ENCODE measurements at regions not wholly inside any gene's neighbourhood (a gene's known extent, or its start where the extent isn't known, plus 50 kb on each side); places are given as distances from the start of the nearest gene placed in this dataset.

GRCh38 chr12:128178565-128178964 lies 88.4 kb upstream of the TMEM132C start:
- Histone ChIP-seq H2AFZ (ENCODE audit: low read length) (no peak overlapping the region), H3K4me1 (ENCODE audit: insufficient read depth, low read length) (no peaks in the 10 kb centered on the region), H3K4me2 (ENCODE audit: insufficient read depth, low read length) (no peak overlapping the region), H3K4me3 (ENCODE audit: insufficient read depth, low read length) (no peak overlapping the region), H3K36me3 (ENCODE audit: insufficient read depth, low read length) (no peaks in the 10 kb centered on the region), H3K9me3 (ENCODE audit: low read depth, low read length) (peaks cover 4% of the 10 kb centered on the region), H3K27ac (ENCODE audit: low read depth, low read length) (no peak overlapping the region), H3K79me2 (ENCODE audit: insufficient read depth, low read length) (no peaks in the 10 kb centered on the region), H3K27me3 (ENCODE audit: insufficient read depth, low read length) (no peaks in the 10 kb centered on the region), H4K20me1 (ENCODE audit: insufficient read depth, low read length) (no peaks in the 10 kb centered on the region)
- TF ChIP-seq, protein P1, sequence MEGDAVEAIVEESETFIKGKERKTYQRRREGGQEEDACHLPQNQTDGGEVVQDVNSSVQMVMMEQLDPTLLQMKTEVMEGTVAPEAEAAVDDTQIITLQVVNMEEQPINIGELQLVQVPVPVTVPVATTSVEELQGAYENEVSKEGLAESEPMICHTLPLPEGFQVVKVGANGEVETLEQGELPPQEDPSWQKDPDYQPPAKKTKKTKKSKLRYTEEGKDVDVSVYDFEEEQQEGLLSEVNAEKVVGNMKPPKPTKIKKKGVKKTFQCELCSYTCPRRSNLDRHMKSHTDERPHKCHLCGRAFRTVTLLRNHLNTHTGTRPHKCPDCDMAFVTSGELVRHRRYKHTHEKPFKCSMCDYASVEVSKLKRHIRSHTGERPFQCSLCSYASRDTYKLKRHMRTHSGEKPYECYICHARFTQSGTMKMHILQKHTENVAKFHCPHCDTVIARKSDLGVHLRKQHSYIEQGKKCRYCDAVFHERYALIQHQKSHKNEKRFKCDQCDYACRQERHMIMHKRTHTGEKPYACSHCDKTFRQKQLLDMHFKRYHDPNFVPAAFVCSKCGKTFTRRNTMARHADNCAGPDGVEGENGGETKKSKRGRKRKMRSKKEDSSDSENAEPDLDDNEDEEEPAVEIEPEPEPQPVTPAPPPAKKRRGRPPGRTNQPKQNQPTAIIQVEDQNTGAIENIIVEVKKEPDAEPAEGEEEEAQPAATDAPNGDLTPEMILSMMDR (IDR thresholded peaks at IDR 0.05; ENCODE audit: extremely low read depth, low read depth, low read length): no peak
- no peak for DNase-seq (ENCODE audit: insufficient read length, low spot score, missing footprints)

DNA sequence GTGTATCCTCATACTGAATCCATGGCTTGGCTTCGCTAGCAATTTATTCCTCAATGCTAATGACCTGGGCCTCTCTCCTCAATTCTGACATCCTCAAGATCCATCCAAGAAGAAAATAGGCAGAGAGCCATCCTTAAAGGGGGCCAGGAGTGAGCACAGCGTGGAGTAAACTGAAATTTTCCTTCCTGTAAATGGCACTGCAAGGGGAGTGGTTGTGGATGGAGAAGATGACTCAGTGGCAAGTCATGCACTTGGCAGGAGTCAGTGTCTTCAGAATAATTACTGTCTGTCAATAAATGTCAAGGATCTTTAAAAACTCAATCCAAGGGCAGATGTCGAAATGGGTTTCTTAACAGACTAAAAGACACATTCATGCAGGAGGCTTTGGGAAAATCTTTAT lies 88.0 kb upstream of the TMEM132C start:
- no peak overlapping the region for H2AFZ ChIP-seq (ENCODE audit: low read length)
- TF ChIP-seq, protein P1 (IDR thresholded peaks at IDR 0.05; ENCODE audit: extremely low read depth, low read depth, low read length): no peak
- no peaks in the 10 kb centered on the region for H3K27me3 ChIP-seq (ENCODE audit: insufficient read depth, low read length)
- H4K20me1 ChIP-seq (ENCODE audit: insufficient read depth, low read length): no peaks in the 10 kb centered on the region
- no peaks in the 10 kb centered on the region for H3K79me2 ChIP-seq (ENCODE audit: insufficient read depth, low read length)
- no peaks in the 10 kb centered on the region for H3K36me3 ChIP-seq (ENCODE audit: insufficient read depth, low read length)
- no peaks in the 10 kb centered on the region for H3K4me1 ChIP-seq (ENCODE audit: insufficient read depth, low read length)
- H3K9me3 ChIP-seq (ENCODE audit: low read depth, low read length): peaks cover 4% of the 10 kb centered on the region
- no peak for DNase-seq (ENCODE audit: insufficient read length, low spot score, missing footprints)
- no peak overlapping the region for H3K4me3 ChIP-seq (ENCODE audit: insufficient read depth, low read length)
- H3K4me2 ChIP-seq (ENCODE audit: insufficient read depth, low read length): no peak overlapping the region
- H3K27ac ChIP-seq (ENCODE audit: low read depth, low read length): no peak overlapping the region

DNA sequence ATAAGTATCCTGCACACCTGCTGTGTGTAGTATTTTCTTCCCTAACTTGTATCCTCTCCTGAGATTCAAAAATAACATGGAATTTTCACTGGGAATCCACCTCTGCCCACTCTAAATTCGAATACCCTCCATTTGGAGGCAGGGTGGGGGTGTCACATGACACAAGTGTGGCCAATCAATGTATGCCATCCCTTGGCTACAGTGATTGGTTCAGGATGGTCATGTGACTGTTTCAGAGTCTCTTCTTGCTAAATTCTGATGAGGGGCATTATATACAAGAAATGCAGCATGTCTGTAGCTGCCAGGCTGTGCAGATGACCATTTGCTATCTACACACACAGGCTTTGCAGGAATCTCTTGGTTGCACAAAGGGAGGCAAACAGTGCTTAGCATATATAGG lies 86.8 kb upstream of the TMEM132C start:
- Histone ChIP-seq H3K36me3 (ENCODE audit: insufficient read depth, low read length) (no peaks in the 10 kb centered on the region), H3K27ac (ENCODE audit: low read depth, low read length) (no peak overlapping the region), H3K4me3 (ENCODE audit: insufficient read depth, low read length) (no peak overlapping the region), H4K20me1 (ENCODE audit: insufficient read depth, low read length) (no peaks in the 10 kb centered on the region), H3K9me3 (ENCODE audit: low read depth, low read length) (peaks cover 4% of the 10 kb centered on the region), H3K79me2 (ENCODE audit: insufficient read depth, low read length) (no peaks in the 10 kb centered on the region), H2AFZ (ENCODE audit: low read length) (no peak overlapping the region), H3K27me3 (ENCODE audit: insufficient read depth, low read length) (no peaks in the 10 kb centered on the region), H3K4me2 (ENCODE audit: insufficient read depth, low read length) (no peak overlapping the region), H3K4me1 (ENCODE audit: insufficient read depth, low read length) (no peaks in the 10 kb centered on the region)
- TF ChIP-seq, protein P1 (IDR thresholded peaks at IDR 0.05; ENCODE audit: extremely low read depth, low read depth, low read length): no peak
- DNase-seq (ENCODE audit: insufficient read length, low spot score, missing footprints): no peak

GRCh38 chr12:128190052-128190451 lies 76.9 kb upstream of the TMEM132C start:
- Histone ChIP-seq H3K9me3 (ENCODE audit: low read depth, low read length) (no peaks in the 10 kb centered on the region), H3K4me3 (ENCODE audit: insufficient read depth, low read length) (no peak overlapping the region), H3K4me2 (ENCODE audit: insufficient read depth, low read length) (no peak overlapping the region), H3K27ac (ENCODE audit: low read depth, low read length) (no peak overlapping the region), H3K79me2 (ENCODE audit: insufficient read depth, low read length) (no peaks in the 10 kb centered on the region), H2AFZ (ENCODE audit: low read length) (no peak overlapping the region), H3K4me1 (ENCODE audit: insufficient read depth, low read length) (no peaks in the 10 kb centered on the region), H3K27me3 (ENCODE audit: insufficient read depth, low read length) (no peaks in the 10 kb centered on the region), H4K20me1 (ENCODE audit: insufficient read depth, low read length) (no peaks in the 10 kb centered on the region), H3K36me3 (ENCODE audit: insufficient read depth, low read length) (no peaks in the 10 kb centered on the region)
- TF ChIP-seq, protein P1 (IDR thresholded peaks at IDR 0.05; ENCODE audit: extremely low read depth, low read depth, low read length): no peak
- DNase-seq (ENCODE audit: insufficient read length, low spot score, missing footprints): no peak
